Breast epithelium (tissue), 4 donors: ENCODE measurements at regions not wholly inside any gene's neighbourhood (a gene's known extent, or its start where the extent isn't known, plus 50 kb on each side); places are given as distances from the start of the nearest gene placed in this dataset.

Experiments
- DNase-seq, 2 donors: peaks; one replicate each; pipeline ENCODE4 v3.0.0-alpha.2; 2019; ENCODE audit warnings: low spot score in 2 of 2
- H3K27ac ChIP-seq, 2 donors: fragments of 200-600 bp; sonication (generic) in 1 of 2; one replicate each; pipeline ENCODE4 v1.5.1; 2016 to 2019; ENCODE audit warnings: mild to moderate bottlenecking in 1 of 2
- H3K27me3 ChIP-seq, 2 donors: fragments of 200-600 bp; sonication (generic) in 1 of 2; one replicate each; pipeline versions ENCODE4 v1.5.1 to v1.6.0; 2017 to 2019; ENCODE audit warnings: control low read depth in 1 of 2, mild to moderate bottlenecking in 1 of 2
- H3K36me3 ChIP-seq: fragments of 200-600 bp; one replicate; pipeline ENCODE4 v1.5.1; 2019
- H3K4me1 ChIP-seq, 2 donors: fragments of 200-600 bp; sonication (generic); one replicate each; pipeline ENCODE4 v1.5.1; 2016 to 2019; ENCODE audit warnings: control low read depth in 1 of 2
- H3K4me3 ChIP-seq, 3 donors: fragments of 200-600 bp; sonication (generic); 1 replicate in 2 of 3; 2 replicates in 1 of 3; pipeline ENCODE4 v1.5.1; 2016 to 2019; ENCODE audit warnings: mild to moderate bottlenecking in 3 of 3, moderate library complexity in 2 of 3
- H3K9me3 ChIP-seq, 2 donors: fragments of 200-600 bp; sonication (generic) in 1 of 2; one replicate each; pipeline ENCODE4 v1.5.1; 2016 to 2019; ENCODE audit warnings: control low read depth in 1 of 2
- POLR2A ChIP-seq: fragments of 450-650 bp; IDR thresholded peaks from one replicate; pipeline ENCODE4 v1.6.1; 2016; ENCODE audit warnings: antibody characterized with exemption, mild to moderate bottlenecking, moderate library complexity
- POLR2AphosphoS5 ChIP-seq, 3 donors: sonication (generic); formaldehyde crosslinking; IDR thresholded peaks; one replicate each; pipeline ENCODE4 v1.6.1; 2017; ENCODE audit warnings: antibody characterized with exemption in 3 of 3
- intact Hi-C: fragments of 100-400 bp; cut with DNase I; formaldehyde crosslinking; loops from one replicate; pipeline ENCODE4 v1.15.1; 2023; ENCODE audit warnings: low total_unique reads
- TF ChIP-seq, protein P1 (sequence below), 3 donors: fragments of 450-650 bp; IDR thresholded peaks; one replicate each; pipeline ENCODE4 v1.5.1; 2016 to 2017; ENCODE audit warnings: antibody characterized with exemption in 3 of 3, mild to moderate bottlenecking in 3 of 3, moderate library complexity in 3 of 3

GRCh38 chrX:4059893-4060292 is 346.4 kb upstream of the PRKX start:
- Histone ChIP-seq H3K9me3 (peaks cover 0 to 9% of the 10 kb centered on the region in 2 donors), H3K4me3 (no peak overlapping the region), H3K36me3 (no peaks in the 10 kb centered on the region), H3K27me3 (no peaks in the 10 kb centered on the region), H3K4me1 (no peaks in the 10 kb centered on the region), H3K27ac (no peak overlapping the region)
- TF ChIP-seq, protein P1, sequence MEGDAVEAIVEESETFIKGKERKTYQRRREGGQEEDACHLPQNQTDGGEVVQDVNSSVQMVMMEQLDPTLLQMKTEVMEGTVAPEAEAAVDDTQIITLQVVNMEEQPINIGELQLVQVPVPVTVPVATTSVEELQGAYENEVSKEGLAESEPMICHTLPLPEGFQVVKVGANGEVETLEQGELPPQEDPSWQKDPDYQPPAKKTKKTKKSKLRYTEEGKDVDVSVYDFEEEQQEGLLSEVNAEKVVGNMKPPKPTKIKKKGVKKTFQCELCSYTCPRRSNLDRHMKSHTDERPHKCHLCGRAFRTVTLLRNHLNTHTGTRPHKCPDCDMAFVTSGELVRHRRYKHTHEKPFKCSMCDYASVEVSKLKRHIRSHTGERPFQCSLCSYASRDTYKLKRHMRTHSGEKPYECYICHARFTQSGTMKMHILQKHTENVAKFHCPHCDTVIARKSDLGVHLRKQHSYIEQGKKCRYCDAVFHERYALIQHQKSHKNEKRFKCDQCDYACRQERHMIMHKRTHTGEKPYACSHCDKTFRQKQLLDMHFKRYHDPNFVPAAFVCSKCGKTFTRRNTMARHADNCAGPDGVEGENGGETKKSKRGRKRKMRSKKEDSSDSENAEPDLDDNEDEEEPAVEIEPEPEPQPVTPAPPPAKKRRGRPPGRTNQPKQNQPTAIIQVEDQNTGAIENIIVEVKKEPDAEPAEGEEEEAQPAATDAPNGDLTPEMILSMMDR (IDR thresholded peaks at IDR 0.05): no peak
- TF ChIP-seq POLR2AphosphoS5 (IDR thresholded peaks at IDR 0.05) (no peak), POLR2A (no peak)
- DNase-seq: no peak
- intact Hi-C loops: no loop called here

DNA sequence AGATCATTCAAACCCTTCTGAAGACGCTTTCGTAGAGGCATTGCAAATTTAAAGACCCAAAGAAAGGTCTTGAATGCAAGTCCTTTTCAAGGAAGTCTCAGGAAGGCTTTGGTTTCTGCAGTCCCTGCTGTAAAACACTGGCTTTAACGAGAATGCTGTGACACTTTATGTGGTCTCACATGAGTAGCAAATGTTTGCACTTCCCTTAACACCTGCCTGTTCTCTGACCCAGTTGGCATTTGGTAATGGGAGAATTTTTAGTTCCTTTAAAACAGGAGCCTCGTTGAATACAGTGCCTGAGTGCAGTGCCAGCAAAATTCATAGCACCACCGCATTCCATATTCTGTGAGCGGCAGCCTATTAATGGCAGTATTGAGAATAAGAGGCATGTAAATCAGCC is 330.5 kb upstream of the PRKX start:
- Histone ChIP-seq H3K36me3 (no peaks in the 10 kb centered on the region), H3K27ac (no peak overlapping the region), H3K4me1 (no peaks in the 10 kb centered on the region), H3K4me3 (no peak overlapping the region), H3K27me3 (peaks cover 0 to 8% of the 10 kb centered on the region in 2 donors), H3K9me3 (no peaks in the 10 kb centered on the region)
- intact Hi-C loops: no loop called here
- DNase-seq: no peak
- TF ChIP-seq POLR2AphosphoS5 (IDR thresholded peaks at IDR 0.05) (no peak), POLR2A (no peak)
- TF ChIP-seq, protein P1 (IDR thresholded peaks at IDR 0.05): no peak

DNA sequence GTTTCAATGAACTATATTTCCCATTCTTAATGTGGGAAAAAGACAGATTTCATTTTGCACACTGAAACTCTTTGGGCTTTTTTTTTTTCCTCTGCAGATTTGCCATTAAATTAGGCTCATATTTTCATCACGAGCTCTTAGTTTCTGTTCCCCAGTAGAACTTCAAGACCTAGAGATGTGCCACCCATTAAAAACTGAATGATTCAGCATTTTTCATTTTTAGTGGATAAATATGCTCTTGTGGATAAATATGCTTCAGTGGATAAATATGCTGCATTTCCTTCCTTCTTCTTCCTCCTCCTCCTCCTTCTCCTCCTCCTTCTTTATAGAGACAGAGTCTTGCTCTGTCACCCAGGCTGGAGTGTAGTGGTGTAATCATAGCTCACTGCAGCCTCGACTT is 322.4 kb upstream of the PRKX start:
- Histone ChIP-seq H3K9me3 (peaks cover 0 to 12% of the 10 kb centered on the region in 2 donors), H3K4me1 (no peaks in the 10 kb centered on the region), H3K36me3 (no peaks in the 10 kb centered on the region), H3K27me3 (peaks cover 0 to 4% of the 10 kb centered on the region in 2 donors), H3K27ac (no peak overlapping the region), H3K4me3 (no peak overlapping the region)
- intact Hi-C loops: no loop called here
- DNase-seq: no peak
- TF ChIP-seq POLR2A (no peak), POLR2AphosphoS5 (IDR thresholded peaks at IDR 0.05) (no peak)
- TF ChIP-seq, protein P1 (IDR thresholded peaks at IDR 0.05): no peak

- intact Hi-C loops: no loop called here
Observed at GRCh38 chrX:4028151-4028550, 314.7 kb upstream of the PRKX start.

GRCh38 chrX:4005281-4005680 is 291.8 kb upstream of the PRKX start:
- intact Hi-C loops: no loop called here
- H3K4me3 ChIP-seq: no peak overlapping the region
- DNase-seq: no peak
- no peak for TF ChIP-seq POLR2AphosphoS5 (IDR thresholded peaks at IDR 0.05)
- TF ChIP-seq, protein P1 (IDR thresholded peaks at IDR 0.05): no peak
- no peak for TF ChIP-seq POLR2A
- H3K4me1 ChIP-seq: no peaks in the 10 kb centered on the region
- H3K36me3 ChIP-seq: no peaks in the 10 kb centered on the region
- H3K27me3 ChIP-seq: no peaks in the 10 kb centered on the region
- H3K27ac ChIP-seq: no peak overlapping the region
- H3K9me3 ChIP-seq: no peaks in the 10 kb centered on the region

More at GRCh38 chrX:4028151-4028550, 314.7 kb upstream of the PRKX start:
- Histone ChIP-seq H3K27ac (no peak overlapping the region), H3K9me3 (no peaks in the 10 kb centered on the region), H3K4me1 (no peaks in the 10 kb centered on the region), H3K4me3 (no peak overlapping the region), H3K36me3 (no peaks in the 10 kb centered on the region), H3K27me3 (peaks cover 0 to 4% of the 10 kb centered on the region in 2 donors)
- TF ChIP-seq POLR2AphosphoS5 (IDR thresholded peaks at IDR 0.05) (no peak), POLR2A (no peak)
- TF ChIP-seq, protein P1 (IDR thresholded peaks at IDR 0.05): no peak
- DNase-seq: no peak
